ENCODE measurements at regions not wholly inside any gene's neighbourhood (a gene's known extent, or its start where the extent isn't known, plus 50 kb on each side); places are given as distances from the start of the nearest gene placed in this dataset.

GRCh38 chr1:34477632-34478141 is 277.2 kb upstream of the GJB5 start:
- Histone ChIP-seq H3K27me3 (ENCODE audit: control insufficient read depth, insufficient read depth, low read length) (no peaks in the 10 kb centered on the region), H3K4me3 (ENCODE audit: low read length) (no peak overlapping the region), H3K27ac (ENCODE audit: low read depth, low read length) (no peak overlapping the region), H3K9ac (ENCODE audit: low read length) (no peak overlapping the region), H3K36me3 (ENCODE audit: control insufficient read depth, insufficient read depth, low read length) (no peaks in the 10 kb centered on the region), H3K4me1 (ENCODE audit: control insufficient read depth, insufficient read depth, low read length) (no peaks in the 10 kb centered on the region)

- H3K36me3 ChIP-seq (ENCODE audit: control insufficient read depth, insufficient read depth, low read length) = no peaks in the 10 kb centered on the region
- H3K4me3 ChIP-seq (ENCODE audit: low read length) = no peak overlapping the region
- no peaks in the 10 kb centered on the region for H3K4me1 ChIP-seq (ENCODE audit: control insufficient read depth, insufficient read depth, low read length)
- H3K9ac ChIP-seq (ENCODE audit: low read length) = no peak overlapping the region
- no peaks in the 10 kb centered on the region for H3K27me3 ChIP-seq (ENCODE audit: control insufficient read depth, insufficient read depth, low read length)
- no peak overlapping the region for H3K27ac ChIP-seq (ENCODE audit: low read depth, low read length)
Measured at GRCh38 chr1:34478515-34479076, 276.3 kb upstream of the GJB5 start.

DNA sequence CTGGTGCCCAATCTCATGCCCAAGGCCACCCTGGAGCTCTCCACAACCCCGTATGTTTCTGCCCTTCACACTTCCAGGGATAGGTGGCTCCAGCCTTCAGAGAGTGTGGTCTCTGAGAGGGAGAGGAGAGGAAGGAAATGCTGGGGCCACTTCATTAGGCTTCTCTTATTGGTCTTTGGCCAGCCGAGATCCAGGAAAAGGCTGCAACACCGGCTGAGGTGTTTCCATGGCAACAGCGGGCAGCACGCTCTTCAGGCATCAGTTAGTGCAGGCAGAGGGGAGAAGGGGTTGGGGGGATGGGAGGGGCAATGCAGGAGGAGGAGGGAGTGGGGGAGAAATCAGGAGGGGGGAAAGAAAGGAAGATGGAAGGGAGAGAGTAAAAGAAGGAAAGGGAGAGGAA is 275.1 kb upstream of the GJB5 start:
- Histone ChIP-seq H3K27me3 (ENCODE audit: control insufficient read depth, insufficient read depth, low read length) (no peaks in the 10 kb centered on the region), H3K9ac (ENCODE audit: low read length) (no peak overlapping the region), H3K4me3 (ENCODE audit: low read length) (no peak overlapping the region), H3K36me3 (ENCODE audit: control insufficient read depth, insufficient read depth, low read length) (no peaks in the 10 kb centered on the region), H3K4me1 (ENCODE audit: control insufficient read depth, insufficient read depth, low read length) (no peaks in the 10 kb centered on the region), H3K27ac (ENCODE audit: low read depth, low read length) (no peak overlapping the region)

- Histone ChIP-seq H3K4me3 (ENCODE audit: low read length) (no peak overlapping the region), H3K27me3 (ENCODE audit: control insufficient read depth, insufficient read depth, low read length) (no peaks in the 10 kb centered on the region), H3K27ac (ENCODE audit: low read depth, low read length) (no peak overlapping the region), H3K4me1 (ENCODE audit: control insufficient read depth, insufficient read depth, low read length) (no peaks in the 10 kb centered on the region), H3K36me3 (ENCODE audit: control insufficient read depth, insufficient read depth, low read length) (no peaks in the 10 kb centered on the region), H3K9ac (ENCODE audit: low read length) (no peak overlapping the region)
Measured at GRCh38 chr1:34488080-34488708, 266.7 kb upstream of the GJB5 start.

DNA sequence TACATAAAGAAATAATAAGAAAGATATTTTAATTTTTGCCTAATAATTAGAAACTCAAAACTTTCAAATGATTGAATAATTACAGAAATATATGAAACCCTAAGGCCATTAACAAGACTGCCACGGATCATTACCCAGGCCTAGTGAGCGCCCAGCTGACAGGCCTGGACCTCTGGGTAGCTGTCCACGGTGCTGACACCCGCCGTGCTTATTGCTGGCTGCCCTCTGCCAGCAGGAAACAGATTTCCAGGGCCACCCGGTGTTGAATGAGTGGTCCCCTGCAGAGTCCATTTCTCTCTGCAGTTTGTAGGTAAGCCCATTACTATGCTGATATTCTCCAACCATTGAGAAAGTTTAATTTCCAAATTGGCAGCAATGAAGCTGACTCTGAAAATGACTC is 254.4 kb upstream of the GJB5 start:
- no peak overlapping the region for H3K9ac ChIP-seq (ENCODE audit: low read length)
- H3K27me3 ChIP-seq (ENCODE audit: control insufficient read depth, insufficient read depth, low read length) = no peaks in the 10 kb centered on the region
- H3K4me3 ChIP-seq (ENCODE audit: low read length) = no peak overlapping the region
- no peaks in the 10 kb centered on the region for H3K36me3 ChIP-seq (ENCODE audit: control insufficient read depth, insufficient read depth, low read length)
- H3K27ac ChIP-seq (ENCODE audit: low read depth, low read length) = no peak overlapping the region
- H3K4me1 ChIP-seq (ENCODE audit: control insufficient read depth, insufficient read depth, low read length) = no peaks in the 10 kb centered on the region

GRCh38 chr1:34511802-34512201 is 243.0 kb upstream of the GJB5 start:
- no peaks in the 10 kb centered on the region for H3K4me1 ChIP-seq (ENCODE audit: control insufficient read depth, insufficient read depth, low read length)

DNA sequence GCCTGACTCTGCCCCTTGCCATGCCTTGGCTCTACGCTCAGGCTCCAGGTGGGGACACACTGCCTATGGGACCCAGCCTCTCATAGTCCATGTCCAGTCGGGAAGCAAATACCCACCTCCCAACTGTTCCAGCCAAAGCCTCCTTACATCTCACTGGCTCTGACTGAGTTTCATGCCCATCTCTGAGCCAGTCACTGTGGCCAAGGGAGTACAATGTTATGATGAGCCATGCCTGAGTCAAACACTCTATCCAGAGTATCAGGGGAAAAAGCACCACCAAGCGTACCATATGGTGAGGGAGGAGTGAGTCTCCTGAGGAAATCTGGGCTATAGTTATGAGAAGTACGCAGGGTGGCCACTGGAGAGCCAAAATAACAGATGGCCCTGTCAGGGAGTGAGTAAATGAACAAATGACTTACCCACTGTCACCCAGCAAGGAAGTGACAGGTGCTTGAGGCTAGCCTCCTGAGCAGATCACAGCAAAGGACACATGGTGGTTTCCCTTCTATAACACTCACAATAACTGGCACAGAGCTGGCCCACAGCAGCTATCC is 236.6 kb upstream of the GJB5 start:
- no peaks in the 10 kb centered on the region for H3K4me1 ChIP-seq (ENCODE audit: control insufficient read depth, insufficient read depth, low read length)
- H3K4me3 ChIP-seq (ENCODE audit: low read length) = no peak overlapping the region
- H3K9ac ChIP-seq (ENCODE audit: low read length) = no peak overlapping the region
- H3K27ac ChIP-seq (ENCODE audit: low read depth, low read length) = no peak overlapping the region
- no peaks in the 10 kb centered on the region for H3K36me3 ChIP-seq (ENCODE audit: control insufficient read depth, insufficient read depth, low read length)
- no peaks in the 10 kb centered on the region for H3K27me3 ChIP-seq (ENCODE audit: control insufficient read depth, insufficient read depth, low read length)

More at GRCh38 chr1:34511802-34512201, 243.0 kb upstream of the GJB5 start:
- no peaks in the 10 kb centered on the region for H3K27me3 ChIP-seq (ENCODE audit: control insufficient read depth, insufficient read depth, low read length)
- no peaks in the 10 kb centered on the region for H3K36me3 ChIP-seq (ENCODE audit: control insufficient read depth, insufficient read depth, low read length)
- H3K27ac ChIP-seq (ENCODE audit: low read depth, low read length) = no peak overlapping the region
- no peak overlapping the region for H3K4me3 ChIP-seq (ENCODE audit: low read length)
- H3K9ac ChIP-seq (ENCODE audit: low read length) = no peak overlapping the region

DNA sequence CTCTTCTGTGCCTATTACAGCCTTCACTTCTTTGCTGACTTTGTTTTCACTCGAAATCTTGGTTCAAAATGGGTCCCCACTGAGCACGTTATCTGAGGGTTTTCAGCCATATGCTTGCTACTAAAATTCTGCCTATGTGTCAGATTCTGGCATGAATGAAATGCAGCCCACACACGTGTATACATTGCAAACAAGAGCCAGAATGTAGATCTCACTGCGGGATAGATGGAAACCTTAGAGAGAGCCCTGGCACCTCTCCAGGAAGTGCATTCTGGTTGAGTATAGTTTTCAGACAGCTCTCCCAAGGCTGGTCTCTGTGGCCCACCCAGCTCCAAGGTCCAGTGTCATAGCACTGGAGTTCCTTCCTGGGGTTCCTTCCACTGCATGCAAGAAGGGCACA is 234.7 kb upstream of the GJB5 start:
- Histone ChIP-seq H3K4me1 (ENCODE audit: control insufficient read depth, insufficient read depth, low read length) (no peaks in the 10 kb centered on the region), H3K27me3 (ENCODE audit: control insufficient read depth, insufficient read depth, low read length) (no peaks in the 10 kb centered on the region), H3K4me3 (ENCODE audit: low read length) (no peak overlapping the region), H3K36me3 (ENCODE audit: control insufficient read depth, insufficient read depth, low read length) (no peaks in the 10 kb centered on the region), H3K27ac (ENCODE audit: low read depth, low read length) (no peak overlapping the region), H3K9ac (ENCODE audit: low read length) (no peak overlapping the region)

- H3K36me3 ChIP-seq (ENCODE audit: control insufficient read depth, insufficient read depth, low read length) = no peaks in the 10 kb centered on the region
- peaks cover 2% of the 10 kb centered on the region for H3K27me3 ChIP-seq (ENCODE audit: control insufficient read depth, insufficient read depth, low read length)
- no peak overlapping the region for H3K27ac ChIP-seq (ENCODE audit: low read depth, low read length)
- no peak overlapping the region for H3K4me3 ChIP-seq (ENCODE audit: low read length)
- H3K9ac ChIP-seq (ENCODE audit: low read length) = no peak overlapping the region
- H3K4me1 ChIP-seq (ENCODE audit: control insufficient read depth, insufficient read depth, low read length) = no peaks in the 10 kb centered on the region
Measured at GRCh38 chr1:34524783-34525182, 230.1 kb upstream of the GJB5 start.

GRCh38 chr1:34529935-34530859 is 224.7 kb upstream of the GJB5 start:
- Histone ChIP-seq H3K27ac (ENCODE audit: low read depth, low read length) (no peak overlapping the region), H3K4me1 (ENCODE audit: control insufficient read depth, insufficient read depth, low read length) (no peaks in the 10 kb centered on the region), H3K27me3 (ENCODE audit: control insufficient read depth, insufficient read depth, low read length) (peaks cover 2% of the 10 kb centered on the region), H3K36me3 (ENCODE audit: control insufficient read depth, insufficient read depth, low read length) (no peaks in the 10 kb centered on the region), H3K4me3 (ENCODE audit: low read length) (no peak overlapping the region), H3K9ac (ENCODE audit: low read length) (no peak overlapping the region)

- H3K4me3 ChIP-seq (ENCODE audit: low read length) = no peak overlapping the region
- H3K9ac ChIP-seq (ENCODE audit: low read length) = no peak overlapping the region
- H3K36me3 ChIP-seq (ENCODE audit: control insufficient read depth, insufficient read depth, low read length) = no peaks in the 10 kb centered on the region
- H3K4me1 ChIP-seq (ENCODE audit: control insufficient read depth, insufficient read depth, low read length) = no peaks in the 10 kb centered on the region
- peaks cover 2% of the 10 kb centered on the region for H3K27me3 ChIP-seq (ENCODE audit: control insufficient read depth, insufficient read depth, low read length)
- H3K27ac ChIP-seq (ENCODE audit: low read depth, low read length) = no peak overlapping the region
Measured at GRCh38 chr1:34532113-34532512, 222.7 kb upstream of the GJB5 start.

DNA sequence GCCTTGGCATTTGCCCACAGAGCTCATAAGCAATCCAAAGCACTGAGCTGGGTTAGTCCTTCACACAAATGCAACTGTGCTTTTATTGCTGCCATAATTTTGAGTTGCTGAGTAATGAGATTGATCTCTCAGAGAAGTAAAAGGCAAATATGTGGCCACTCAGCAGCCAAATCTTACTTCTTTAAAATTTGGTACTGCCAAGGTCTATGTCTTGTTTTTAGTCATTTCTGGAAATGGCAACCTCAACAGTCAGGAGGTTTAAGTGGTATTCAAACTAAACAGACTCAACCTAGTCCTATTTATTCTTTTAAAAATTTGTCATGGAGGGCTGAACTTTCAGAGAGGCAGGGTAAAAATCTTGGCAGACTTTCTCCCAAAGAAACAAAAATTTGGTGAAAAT is 216.4 kb upstream of the GJB5 start:
- Histone ChIP-seq H3K27ac (ENCODE audit: low read depth, low read length) (no peak overlapping the region), H3K9ac (ENCODE audit: low read length) (no peak overlapping the region), H3K4me1 (ENCODE audit: control insufficient read depth, insufficient read depth, low read length) (no peaks in the 10 kb centered on the region), H3K4me3 (ENCODE audit: low read length) (no peak overlapping the region), H3K36me3 (ENCODE audit: control insufficient read depth, insufficient read depth, low read length) (no peaks in the 10 kb centered on the region), H3K27me3 (ENCODE audit: control insufficient read depth, insufficient read depth, low read length) (no peaks in the 10 kb centered on the region)

Measured in rectal smooth muscle tissue (tissue), 1 donor.